Hepatocyte (in vitro differentiated cells): ENCODE measurements at regions not wholly inside any gene's neighbourhood (a gene's known extent, or its start where the extent isn't known, plus 50 kb on each side); places are given as distances from the start of the nearest gene placed in this dataset.

Experiments
- EZH2 ChIP-seq: fragments of 200-600 bp; sonication (generic); IDR thresholded peaks from 2 replicates; pipeline ENCODE4 v1.6.1; 2016; ENCODE audit warnings: antibody characterized with exemption, mild to moderate bottlenecking, borderline replicate concordance
- EZH2phosphoT487 ChIP-seq: fragments of 200-600 bp; sonication (generic); IDR thresholded peaks from one replicate; pipeline ENCODE4 v1.6.1; 2018; ENCODE audit warnings: antibody characterized with exemption, mild to moderate bottlenecking, low read depth, moderate library complexity; ENCODE audit not compliant: unreplicated experiment, severe bottlenecking
- TF ChIP-seq, protein P1 (sequence below): fragments of 200-600 bp; sonication (generic); IDR thresholded peaks from 2 replicates; pipeline ENCODE4 v1.5.1; 2016; ENCODE audit warnings: antibody characterized with exemption, mild to moderate bottlenecking; ENCODE audit not compliant: poor library complexity

DNA sequence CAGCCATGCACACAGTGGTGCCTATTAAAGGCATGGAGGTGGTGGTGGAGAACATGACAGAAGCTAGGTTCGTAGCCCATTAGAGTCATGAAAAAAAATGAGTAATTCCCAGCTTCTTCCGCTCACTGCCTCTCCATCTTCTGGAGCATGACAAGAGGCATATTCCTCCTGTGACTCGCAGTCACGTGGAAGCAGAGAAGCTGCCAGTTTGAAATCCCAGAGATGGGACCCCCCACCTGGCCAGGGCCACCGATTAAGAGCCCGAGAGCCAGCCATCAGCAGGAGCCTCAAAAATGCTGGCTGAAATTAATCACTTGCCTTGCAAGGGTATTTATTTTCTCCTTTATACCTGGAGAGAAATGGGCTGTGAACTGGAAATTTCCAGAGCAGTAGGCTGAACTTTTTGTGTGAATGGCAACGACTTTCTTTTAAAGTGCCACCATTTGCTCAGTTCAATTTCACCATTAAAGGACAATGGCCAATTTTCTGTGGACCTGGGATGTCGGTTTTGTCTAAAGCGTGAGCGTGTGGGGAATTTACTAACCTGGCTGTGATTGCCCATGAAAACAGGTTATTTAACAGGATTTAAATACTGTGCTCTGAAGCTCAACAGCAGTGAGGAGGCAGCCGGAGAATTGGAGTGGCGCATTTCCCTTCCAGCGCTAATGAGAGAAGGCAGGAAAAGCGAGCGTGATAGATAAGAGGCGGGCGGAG, 189.7 kb upstream of the SDK2 start:
- TF ChIP-seq, protein P1, sequence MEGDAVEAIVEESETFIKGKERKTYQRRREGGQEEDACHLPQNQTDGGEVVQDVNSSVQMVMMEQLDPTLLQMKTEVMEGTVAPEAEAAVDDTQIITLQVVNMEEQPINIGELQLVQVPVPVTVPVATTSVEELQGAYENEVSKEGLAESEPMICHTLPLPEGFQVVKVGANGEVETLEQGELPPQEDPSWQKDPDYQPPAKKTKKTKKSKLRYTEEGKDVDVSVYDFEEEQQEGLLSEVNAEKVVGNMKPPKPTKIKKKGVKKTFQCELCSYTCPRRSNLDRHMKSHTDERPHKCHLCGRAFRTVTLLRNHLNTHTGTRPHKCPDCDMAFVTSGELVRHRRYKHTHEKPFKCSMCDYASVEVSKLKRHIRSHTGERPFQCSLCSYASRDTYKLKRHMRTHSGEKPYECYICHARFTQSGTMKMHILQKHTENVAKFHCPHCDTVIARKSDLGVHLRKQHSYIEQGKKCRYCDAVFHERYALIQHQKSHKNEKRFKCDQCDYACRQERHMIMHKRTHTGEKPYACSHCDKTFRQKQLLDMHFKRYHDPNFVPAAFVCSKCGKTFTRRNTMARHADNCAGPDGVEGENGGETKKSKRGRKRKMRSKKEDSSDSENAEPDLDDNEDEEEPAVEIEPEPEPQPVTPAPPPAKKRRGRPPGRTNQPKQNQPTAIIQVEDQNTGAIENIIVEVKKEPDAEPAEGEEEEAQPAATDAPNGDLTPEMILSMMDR, result no peak
- no peak for TF ChIP-seq EZH2
- TF ChIP-seq EZH2phosphoT487, result no peak
